ENCODE measurements at regions not wholly inside any gene's neighbourhood (a gene's known extent, or its start where the extent isn't known, plus 50 kb on each side); places are given as distances from the start of the nearest gene placed in this dataset.
A peak's percentile ranks its signal among the peaks of the same experiment; 100 is the strongest.

DNA sequence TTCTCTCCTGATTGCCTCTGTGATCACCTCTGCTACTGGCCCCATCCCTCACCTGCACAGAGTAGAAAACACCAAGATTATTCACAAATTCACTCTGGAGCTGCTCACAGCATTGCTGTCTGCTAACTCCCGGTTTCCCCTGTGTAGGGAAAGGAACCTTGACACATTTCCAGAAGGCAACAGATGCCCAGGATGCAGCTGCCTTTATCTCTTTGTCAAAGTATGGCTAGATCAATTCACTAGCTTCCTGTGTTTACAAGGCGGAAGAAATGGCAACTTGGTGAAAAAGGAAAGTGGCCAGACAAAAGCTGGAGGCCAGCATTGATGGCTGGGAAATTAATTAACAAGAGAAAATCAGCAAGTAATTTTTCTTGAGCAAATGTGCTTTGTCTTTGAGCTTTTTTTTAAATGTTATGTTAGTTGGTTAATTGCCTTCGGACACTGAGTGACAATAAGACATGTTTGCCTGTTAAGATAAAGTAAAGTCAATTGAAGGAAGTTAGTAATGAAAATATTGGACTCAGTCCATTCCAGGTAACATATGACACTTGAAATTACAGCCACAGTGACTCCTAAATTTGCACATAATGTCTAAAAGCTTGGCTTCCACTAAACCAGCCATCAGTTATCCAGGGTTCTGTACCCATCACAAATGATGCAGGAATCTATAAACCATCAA lies 394.6 kb upstream of the IL12A start:
- DNase-seq (ENCODE audit: low read depth in 4 of 4, low spot score in 2 of 4), result no peak

DNA sequence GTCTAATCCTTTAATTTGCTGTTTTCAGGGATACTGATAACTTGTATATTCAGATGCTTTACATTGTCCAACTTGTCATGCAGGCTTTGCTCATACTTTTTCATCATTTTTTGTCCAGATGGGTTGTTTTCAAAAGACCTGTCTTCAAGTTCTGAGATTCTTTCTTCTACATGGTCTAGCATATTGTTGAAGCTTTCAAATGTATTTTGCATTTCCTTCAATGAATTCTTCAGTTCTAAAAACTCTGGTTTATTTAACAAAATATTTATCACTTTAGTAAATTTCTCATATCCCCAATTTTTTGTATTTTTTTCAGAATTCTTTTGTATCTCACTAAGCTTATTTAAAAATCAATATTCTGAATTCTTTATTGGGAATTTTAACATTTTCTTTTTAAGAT lies 388.3 kb upstream of the IL12A start:
- no peak for DNase-seq (ENCODE audit: low read depth in 4 of 4, low spot score in 2 of 4)

DNA sequence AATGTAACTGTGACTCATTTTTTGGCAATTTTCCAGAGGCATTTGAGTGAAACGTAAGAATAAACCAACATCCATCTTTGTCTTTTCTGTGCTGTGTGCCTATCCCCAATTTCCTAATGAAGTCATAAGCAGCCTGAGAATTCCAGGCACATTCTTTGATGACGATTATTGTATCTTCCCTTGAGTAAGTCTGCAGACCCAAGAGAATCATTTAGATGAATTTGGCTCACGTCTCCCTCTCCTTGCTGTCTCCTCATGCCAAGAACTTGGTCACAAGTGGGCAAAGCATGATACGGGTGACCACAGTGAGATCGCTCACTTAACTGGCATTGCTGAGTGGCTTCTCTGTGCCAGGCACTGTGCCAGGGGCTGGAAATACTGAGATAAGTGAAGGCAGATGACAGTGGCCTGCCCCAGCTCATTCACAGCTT lies 384.5 kb upstream of the IL12A start:
- no peak for DNase-seq (ENCODE audit: low read depth in 4 of 4, low spot score in 2 of 4)

DNA sequence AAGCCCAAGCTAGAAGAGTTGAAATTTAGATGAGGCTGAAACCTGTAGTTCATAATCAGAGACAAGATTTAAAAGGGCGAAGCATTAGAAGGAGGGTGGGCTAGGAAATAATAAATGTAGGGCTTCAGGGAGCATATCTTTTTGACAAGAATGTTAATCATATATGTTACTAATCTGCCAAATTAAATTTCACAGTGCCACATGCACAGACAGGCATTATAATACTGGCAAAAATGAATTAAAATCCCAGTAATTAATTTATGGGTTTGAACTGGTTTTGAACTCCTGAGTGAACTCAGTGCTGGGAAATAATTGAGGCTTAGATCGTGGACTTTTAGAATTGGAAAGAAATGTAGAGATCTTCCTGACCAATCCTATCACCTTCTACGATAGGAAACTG lies 383.5 kb upstream of the IL12A start:
- no peak for DNase-seq (ENCODE audit: low read depth in 4 of 4, low spot score in 2 of 4)

DNA sequence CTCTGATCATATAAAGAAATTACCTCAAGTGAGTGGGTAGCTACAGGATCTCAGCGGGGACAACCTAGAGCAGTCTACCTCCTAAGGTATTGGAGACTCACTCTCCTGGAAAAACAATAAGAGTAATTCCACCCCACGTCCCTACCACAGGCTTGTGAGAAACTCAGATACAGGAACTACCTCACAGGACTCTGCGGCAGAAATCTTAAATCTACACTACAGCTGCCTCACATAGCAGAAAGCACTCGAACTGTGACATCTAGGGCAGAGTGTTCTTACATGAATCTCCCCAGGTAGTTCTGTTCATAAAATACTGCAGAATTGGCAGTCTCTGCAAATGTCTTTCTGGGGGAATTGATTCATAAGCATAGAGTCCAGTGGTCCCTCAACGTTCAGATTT lies 382.9 kb upstream of the IL12A start:
- no peak for DNase-seq (ENCODE audit: low read depth in 4 of 4, low spot score in 2 of 4)

DNA sequence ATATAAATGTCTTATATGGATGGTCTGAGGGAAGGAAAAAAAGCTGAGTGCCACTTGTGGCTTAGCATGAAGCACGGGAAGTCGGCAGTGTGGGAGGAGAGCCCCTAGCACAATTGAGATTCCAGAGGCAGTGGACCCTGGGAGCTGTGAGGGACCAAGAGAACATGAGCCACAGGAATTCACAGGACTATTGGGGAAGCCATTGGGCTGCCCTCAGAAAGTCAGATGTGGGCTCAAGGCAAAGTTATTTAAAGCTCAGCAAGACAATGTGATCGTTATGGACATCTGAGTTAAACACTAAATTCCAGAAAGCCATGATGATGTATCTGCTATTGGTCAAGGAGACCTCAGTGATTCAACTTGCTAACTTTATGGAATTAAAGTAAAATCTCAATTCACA lies 380.8 kb upstream of the IL12A start:
- no peak for DNase-seq (ENCODE audit: low read depth in 4 of 4, low spot score in 2 of 4)

DNA sequence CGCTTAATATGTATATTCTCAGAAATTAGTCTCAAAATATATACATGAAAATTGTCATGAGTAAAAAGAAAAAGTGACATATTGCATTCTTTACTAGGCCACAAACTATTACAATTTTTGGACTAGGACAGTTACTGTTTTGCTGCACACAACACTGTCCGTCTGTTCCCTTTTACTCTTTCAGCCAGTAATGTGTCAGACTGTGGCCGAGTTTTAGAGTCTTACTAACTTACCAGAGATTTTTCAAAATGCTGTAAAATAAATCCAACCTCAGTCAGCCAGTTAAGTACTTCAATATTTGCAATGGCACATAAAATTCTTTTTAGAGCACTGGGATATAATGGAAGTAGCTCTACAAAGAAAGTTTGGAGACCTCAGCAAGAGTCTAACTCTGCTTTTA lies 380.3 kb upstream of the IL12A start:
- DNase-seq (ENCODE audit: low read depth in 4 of 4, low spot score in 2 of 4), result no peak

DNA sequence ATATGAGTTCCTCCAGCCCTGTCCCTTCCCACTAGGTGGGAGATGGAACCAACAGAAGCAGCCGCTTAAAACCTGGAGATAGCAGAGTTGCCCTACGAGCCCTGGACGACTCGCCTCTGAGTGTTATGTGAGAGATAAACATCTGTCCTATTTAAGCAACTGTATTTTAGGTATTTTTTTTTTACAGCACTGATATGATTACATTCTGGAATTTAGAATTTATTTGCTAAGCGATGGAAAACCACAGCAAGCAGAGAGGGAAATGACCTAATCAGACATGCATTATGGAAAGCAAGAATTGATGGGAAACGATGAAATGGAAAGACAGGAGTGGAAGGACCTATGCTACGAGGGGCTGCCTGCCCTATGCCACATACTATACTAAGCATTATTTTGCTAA lies 379.0 kb upstream of the IL12A start:
- DNase-seq (ENCODE audit: low read depth in 4 of 4, low spot score in 2 of 4), result no peak

DNA sequence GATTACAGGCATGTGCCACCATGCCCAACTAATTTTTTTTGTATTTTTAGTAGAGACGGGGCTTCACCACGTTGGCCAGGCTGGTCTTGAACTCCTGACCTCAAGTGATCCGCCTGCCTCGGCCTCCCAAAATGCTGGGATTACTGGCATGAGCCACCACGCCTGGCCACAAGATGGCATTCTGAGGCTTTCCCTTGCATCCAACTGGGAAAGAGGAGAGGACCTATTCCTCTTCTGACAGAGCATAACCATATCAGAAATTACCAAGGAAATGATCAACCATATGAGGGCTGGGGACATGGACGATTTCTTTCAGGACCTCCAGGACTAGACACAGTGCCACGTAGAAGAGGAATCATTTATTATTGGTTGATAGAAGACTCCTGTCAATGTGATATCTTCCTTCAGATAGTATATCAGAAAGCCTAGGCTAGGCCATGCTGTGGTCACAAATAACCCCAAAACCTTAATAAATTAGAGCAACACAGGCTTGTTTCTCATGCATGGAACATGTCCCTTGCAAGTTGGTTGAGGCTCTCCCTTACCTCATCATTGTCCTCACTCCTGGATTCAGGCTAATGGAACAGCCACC lies 372.3 kb upstream of the IL12A start:
- no peak for DNase-seq (ENCODE audit: low read depth in 4 of 4, low spot score in 2 of 4)

DNA sequence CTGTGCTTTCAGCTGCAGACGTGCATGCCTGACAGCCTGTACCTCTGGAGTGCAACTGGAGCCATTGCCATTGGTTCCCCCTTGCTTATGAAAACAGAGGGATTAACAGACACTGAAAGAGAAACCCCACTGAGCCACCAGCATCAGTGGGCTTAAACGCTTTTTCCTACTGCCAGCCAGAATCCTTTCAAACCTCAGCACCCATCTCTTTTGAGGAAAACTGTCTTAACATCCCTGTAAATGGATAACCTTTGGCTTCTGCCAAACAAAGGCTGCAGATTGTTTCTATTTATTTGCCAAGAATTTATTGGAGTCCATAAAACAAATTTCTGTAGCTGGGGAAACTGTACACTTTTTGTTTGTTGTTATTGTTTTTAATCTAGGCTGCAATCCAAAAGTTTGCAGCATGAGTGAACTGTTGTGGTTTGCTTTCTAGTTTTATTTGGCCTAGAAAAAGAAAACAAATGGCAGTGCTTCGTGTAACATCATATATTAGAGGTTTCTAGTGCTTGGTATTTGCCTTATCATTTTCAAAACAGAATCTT lies 369.2 kb upstream of the IL12A start:
- peak in 3 of 4 donors; percentile 42 to 59 (median 50) for DNase-seq (ENCODE audit: low read depth in 4 of 4, low spot score in 2 of 4)

DNA sequence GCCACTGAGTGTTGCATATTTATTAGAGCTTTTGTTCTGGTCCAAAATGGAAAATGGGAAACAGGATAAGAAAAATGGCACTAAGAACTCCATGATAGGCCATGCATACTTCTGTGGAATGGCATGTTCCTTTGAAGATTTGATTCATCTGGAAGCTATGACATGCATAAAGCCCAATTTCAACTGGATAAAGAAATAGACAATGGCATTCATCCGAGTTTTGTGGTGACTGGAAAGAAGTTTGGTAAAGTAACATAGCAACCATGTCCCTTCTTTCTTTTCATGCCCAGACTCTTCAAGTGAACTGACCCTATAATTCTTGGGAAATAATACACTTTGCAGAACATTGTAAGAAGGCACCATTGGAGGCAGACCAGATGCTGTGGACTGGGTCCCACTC lies 368.4 kb upstream of the IL12A start:
- DNase-seq (ENCODE audit: low read depth in 4 of 4, low spot score in 2 of 4), result no peak

DNA sequence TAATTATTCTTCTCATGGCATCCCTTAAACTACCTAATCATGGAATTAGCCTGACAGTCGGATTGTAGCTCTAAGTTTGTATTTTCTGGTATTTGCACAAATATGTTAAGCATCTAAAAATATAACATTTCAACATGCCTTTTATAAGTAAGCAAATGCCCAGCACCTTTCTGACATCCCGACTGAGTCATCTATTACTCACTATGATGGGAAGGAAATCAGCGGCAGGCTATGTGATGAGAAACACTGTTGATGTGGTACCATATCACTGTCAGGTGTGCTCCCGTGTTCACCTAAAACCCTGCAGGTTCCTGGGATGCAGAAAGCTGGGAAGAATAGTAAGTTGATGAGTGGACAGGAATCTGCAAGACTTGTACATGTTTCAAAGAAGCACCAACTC lies 367.8 kb upstream of the IL12A start:
- no peak for DNase-seq (ENCODE audit: low read depth in 4 of 4, low spot score in 2 of 4)

DNA sequence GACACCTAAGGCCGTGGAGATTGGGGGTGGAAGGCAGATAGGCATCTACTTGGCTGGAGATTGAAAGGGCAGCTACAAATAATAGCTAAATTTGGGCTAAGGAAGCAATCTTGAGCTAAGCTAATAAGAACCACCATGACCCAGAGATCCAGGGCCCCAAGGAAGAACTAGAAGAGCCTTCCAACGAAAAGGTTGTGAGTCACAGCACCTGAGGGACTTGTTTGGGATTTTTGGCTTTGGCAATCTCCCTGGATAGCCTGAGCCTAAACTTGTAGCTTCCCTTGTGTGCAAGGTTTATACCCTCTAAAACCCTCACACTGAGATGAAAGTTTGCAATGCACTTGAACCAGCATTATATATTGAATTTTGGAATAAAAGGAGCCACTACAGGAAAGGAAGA lies 364.0 kb upstream of the IL12A start:
- no peak for DNase-seq (ENCODE audit: low read depth in 4 of 4, low spot score in 2 of 4)

DNA sequence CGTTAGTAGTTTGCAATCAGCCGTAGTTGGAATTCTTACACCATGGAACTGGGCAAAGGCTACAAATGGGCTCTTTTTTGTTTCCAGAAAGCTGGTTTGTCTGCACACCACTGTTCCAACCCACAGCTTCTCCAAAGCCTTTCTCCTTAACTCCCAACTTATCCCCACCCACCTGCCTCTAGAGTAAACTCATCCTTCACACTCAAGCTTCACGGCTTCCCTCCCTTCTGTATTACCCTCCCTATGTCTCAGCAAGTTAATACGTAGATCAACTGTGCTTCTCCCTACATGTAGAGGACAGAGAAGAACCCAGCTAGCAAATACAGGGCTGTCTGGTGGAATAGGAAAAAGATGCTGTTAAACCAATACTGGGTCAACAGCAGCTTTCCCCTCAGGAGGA lies 363.0 kb upstream of the IL12A start:
- DNase-seq (ENCODE audit: low read depth in 4 of 4, low spot score in 2 of 4), result no peak

DNA sequence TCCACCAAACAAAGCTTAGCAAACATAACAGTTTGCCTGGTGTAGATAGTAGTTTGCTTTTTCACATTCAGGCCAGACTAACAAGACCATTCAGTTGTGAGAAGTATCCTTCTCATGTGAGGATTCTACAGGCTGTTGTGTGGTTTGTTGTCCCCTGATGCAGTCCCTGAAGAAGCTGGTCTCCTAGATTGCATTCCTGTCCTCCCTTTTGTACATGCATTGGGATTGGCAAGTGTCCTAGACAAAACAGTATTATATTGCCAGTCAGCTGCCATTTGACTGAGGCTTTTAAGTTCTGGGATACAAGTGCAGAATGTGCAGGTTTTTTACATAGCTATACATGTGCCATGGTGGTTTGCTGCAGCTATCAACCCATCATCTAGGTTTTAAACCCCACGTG lies 362.0 kb upstream of the IL12A start:
- DNase-seq (ENCODE audit: low read depth in 4 of 4, low spot score in 2 of 4), result no peak

DNA sequence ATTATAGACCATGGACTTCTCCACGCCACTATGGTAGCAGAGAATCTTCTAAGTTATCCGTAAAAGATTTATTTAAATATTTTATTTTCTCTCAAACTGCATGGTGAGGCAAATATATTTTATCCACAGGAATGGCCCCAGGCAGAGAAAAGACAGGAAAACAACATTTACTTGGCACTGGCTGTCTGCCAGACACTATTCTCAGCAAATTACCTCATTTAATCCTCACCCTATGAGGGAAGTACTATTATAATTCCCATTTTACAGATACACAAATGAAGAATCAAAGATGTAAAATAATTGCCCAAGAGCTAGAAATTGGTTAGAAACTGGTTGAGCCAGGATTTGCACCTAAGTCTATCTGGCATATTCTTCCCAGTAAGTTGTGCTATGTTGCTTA lies 361.4 kb upstream of the IL12A start:
- no peak for DNase-seq (ENCODE audit: low read depth in 4 of 4, low spot score in 2 of 4)

DNA sequence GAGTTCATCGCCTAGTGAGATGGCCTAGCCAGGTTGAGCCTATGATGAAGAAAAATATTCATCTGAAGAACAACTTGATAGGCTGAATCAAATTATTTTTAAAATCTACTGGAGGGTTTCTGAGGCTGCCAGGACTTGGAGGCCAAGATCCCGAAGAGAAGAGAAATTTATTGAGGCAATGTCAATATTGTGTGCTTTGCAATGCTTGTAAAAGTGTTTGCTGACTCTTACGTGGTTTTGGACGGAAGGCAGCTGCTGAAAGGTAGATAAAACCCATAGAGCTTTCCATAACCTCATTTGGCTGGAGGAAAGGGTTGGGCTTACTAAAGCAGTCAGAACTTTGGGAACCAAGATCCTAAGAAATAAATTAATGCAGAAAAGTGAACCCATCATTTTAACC lies 361.0 kb upstream of the IL12A start:
- DNase-seq (ENCODE audit: low read depth in 4 of 4, low spot score in 2 of 4), result no peak

DNA sequence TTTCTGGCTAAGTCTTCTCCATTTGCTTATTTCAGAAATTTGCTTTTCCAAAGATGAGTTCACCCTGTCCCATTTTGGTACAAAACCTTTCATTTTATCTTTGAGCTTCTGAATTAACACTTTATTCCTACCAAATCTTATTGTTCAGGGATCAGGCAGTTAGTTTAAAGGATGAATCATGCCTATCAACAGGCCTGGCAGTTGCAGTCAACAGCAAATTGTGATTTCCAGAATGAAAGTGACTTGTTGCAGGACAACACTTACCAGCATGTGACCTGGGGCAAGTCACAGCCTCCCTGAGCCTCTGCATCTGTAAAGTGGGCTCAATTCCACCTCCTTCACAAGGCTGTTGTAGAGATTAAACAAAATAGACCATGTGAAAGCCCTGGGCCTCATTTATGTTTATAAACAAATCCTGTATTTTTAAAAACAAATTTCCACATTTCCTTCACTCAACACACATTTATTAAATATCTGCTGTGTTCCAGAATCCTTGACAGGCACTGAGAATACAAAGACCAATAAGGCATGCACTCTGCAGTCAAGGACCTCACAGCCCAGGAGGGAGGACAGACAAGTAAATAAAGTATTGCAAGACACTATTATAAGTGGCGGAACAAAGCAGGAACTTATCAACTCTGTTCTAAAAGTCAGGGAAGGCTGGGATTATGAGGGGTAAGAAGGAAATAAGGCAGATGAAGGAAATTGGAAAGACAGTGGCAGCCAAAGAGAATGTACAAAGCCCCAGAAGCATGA lies 359.1 kb upstream of the IL12A start:
- DNase-seq (ENCODE audit: low read depth in 4 of 4, low spot score in 2 of 4), result no peak

DNA sequence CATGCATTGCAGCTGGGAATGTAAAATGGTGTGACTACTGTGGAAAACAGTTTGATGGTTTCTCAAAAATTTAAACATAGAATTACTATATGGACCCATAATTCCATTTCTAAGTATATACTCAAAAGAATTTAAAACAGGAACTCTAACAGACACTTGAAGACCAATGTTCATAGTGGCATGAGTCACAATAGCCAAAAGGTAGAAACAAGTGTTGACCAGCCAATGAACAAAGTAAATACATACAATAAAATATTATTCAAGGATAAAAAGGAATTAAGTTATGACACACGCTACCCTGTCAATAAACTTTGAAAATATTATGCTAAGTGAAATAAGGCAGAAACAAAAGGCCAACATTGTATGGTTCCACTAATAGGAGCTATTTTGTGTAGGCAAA lies 357.4 kb upstream of the IL12A start:
- no peak for DNase-seq (ENCODE audit: low read depth in 4 of 4, low spot score in 2 of 4)

DNA sequence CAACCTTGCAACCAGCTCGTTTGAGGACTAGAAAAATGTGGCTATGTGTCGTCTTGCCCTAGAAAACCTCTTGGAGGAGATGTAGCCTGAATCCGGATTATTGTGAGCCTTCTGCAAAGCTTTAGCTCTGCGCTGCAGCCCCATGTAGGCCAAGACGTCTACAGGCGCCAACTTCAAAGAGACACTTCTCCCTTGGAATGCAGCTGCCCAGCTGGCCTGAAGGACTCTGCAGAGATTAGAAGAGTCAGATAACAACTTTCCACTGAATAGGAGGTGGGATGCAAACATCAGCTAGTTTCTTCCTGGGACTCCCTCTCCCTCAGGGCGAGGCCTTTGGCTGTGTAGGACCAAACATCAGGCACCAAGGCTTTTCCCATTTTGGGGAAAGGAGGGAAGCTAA lies 356.5 kb upstream of the IL12A start:
- DNase-seq (ENCODE audit: low read depth in 4 of 4, low spot score in 2 of 4), result no peak

DNA sequence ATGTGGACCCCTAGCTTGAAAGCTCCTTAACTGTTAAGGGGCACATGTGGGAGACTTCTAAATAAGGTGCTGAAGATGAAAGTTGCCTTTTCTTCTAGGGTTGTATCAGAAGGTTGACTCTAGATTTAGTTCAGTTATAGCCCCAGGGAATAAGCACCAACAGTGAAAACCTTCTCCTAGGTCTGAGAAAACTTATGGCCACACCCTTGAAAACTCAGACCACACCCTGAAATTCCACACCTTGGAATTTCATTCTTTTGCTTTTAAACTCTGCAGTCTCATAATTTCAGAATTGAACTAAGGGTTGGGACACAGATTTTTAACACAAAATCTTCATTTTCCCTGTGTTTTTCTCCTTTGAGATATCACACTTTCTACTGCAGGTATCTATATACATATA lies 355.8 kb upstream of the IL12A start:
- DNase-seq (ENCODE audit: low read depth in 4 of 4, low spot score in 2 of 4), result no peak

DNA sequence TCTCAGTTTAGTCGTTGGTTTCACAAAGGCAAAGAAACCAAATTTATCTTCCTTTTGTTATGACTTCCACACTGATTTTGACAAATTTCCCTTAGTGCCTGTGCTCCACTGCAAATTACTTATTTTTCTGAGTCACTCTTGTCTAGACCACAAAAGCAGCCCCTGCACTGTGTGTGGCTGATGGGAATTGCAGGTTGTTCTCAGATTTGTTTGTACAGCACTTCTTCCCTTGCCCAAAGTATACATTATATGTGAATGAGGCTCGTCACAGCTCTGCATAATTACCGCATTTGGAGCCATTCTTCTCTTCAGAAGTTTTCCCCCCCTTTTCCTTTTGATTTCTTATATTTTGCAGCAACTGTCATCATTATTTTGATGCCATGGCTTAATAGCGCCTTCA lies 354.2 kb upstream of the IL12A start:
- no peak for DNase-seq (ENCODE audit: low read depth in 4 of 4, low spot score in 2 of 4)

All from left renal cortex interstitium (tissue), 4 donors.